ENCODE measurements at regions not wholly inside any gene's neighbourhood (a gene's known extent, or its start where the extent isn't known, plus 50 kb on each side); places are given as distances from the start of the nearest gene placed in this dataset.
"Not testable (repeated sequence)": the region's sequence is repeated elsewhere in the genome, so short reads cannot be mapped to it uniquely, and the experiment has no call there.

GRCh38 chr17:22171631-22172030 lies 479.3 kb downstream of the KCNJ18 start:
- Histone ChIP-seq H3K4me1 (no peaks in the 10 kb centered on the region), H3K9me3 (no peaks in the 10 kb centered on the region), H3K36me3 (no peaks in the 10 kb centered on the region), H3K4me3 (ENCODE audit: low read depth, low read length) (no peak overlapping the region), H3K27me3 (no peaks in the 10 kb centered on the region)
- DNase-seq: no peak
- TF ChIP-seq, protein P1, sequence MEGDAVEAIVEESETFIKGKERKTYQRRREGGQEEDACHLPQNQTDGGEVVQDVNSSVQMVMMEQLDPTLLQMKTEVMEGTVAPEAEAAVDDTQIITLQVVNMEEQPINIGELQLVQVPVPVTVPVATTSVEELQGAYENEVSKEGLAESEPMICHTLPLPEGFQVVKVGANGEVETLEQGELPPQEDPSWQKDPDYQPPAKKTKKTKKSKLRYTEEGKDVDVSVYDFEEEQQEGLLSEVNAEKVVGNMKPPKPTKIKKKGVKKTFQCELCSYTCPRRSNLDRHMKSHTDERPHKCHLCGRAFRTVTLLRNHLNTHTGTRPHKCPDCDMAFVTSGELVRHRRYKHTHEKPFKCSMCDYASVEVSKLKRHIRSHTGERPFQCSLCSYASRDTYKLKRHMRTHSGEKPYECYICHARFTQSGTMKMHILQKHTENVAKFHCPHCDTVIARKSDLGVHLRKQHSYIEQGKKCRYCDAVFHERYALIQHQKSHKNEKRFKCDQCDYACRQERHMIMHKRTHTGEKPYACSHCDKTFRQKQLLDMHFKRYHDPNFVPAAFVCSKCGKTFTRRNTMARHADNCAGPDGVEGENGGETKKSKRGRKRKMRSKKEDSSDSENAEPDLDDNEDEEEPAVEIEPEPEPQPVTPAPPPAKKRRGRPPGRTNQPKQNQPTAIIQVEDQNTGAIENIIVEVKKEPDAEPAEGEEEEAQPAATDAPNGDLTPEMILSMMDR (IDR thresholded peaks at IDR 0.05; ENCODE audit: low read depth, low read length): no peak

- no peak for DNase-seq
- H3K9me3 ChIP-seq: no peaks in the 10 kb centered on the region
- TF ChIP-seq, protein P1 (IDR thresholded peaks at IDR 0.05; ENCODE audit: low read depth, low read length): no peak
- H3K4me1 ChIP-seq: no peaks in the 10 kb centered on the region
- H3K36me3 ChIP-seq: no peaks in the 10 kb centered on the region
- no peaks in the 10 kb centered on the region for H3K27me3 ChIP-seq
- H3K4me3 ChIP-seq (ENCODE audit: low read depth, low read length): no peak overlapping the region
These were observed 500.8 kb downstream of the KCNJ18 start for GRCh38 chr17:22193113-22193512.

DNA sequence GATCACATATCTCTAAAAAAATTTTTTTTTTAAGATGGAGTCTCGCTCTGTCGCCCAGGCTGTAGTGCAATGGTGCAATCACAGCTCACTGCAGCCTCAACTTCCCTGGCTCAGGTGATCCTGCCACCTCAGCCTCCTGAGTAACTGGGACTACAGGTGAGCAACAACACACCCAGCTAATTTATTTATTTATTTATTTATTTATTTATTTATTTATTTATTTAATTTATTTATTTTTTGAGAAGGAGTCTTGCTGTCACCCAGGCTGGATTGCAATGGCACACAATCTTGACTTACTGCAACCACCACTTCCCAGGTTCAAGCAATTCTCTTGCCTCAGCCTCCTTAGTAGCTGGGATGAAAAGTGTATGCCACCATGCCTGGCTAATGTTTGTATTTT lies 507.9 kb downstream of the KCNJ18 start:
- not testable (repeated sequence) for H3K36me3 ChIP-seq; H3K4me1 ChIP-seq; H3K9me3 ChIP-seq; H3K4me3 ChIP-seq (ENCODE audit: low read depth, low read length); DNase-seq; H3K27me3 ChIP-seq

DNA sequence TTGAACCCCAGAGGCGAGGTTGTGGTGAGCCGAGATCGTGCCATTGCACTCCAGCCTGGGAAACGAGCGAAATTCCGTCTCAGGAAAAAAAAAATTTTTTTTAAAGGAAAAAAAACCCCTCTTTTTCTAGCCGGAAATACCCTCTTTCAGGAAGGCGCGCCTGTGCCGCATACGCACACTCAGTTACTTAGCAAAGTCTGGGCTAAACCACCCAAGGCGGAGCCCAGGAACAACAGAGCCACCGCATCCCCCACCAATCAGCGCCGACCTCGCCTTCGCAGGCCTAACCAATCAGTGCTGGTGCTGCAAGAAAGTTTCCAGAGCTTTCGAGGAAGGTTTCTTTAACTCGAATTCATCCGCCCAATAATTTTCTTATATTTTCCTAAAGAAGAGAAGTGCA lies 510.4 kb downstream of the KCNJ18 start:
- no peaks in the 10 kb centered on the region for H3K9me3 ChIP-seq
- TF ChIP-seq, protein P1 (IDR thresholded peaks at IDR 0.05; ENCODE audit: low read depth, low read length): no peak

GRCh38 chr17:22203208-22203715 lies 510.9 kb downstream of the KCNJ18 start:
- DNase-seq: no peak
- no peaks in the 10 kb centered on the region for H3K9me3 ChIP-seq
- TF ChIP-seq, protein P1 (IDR thresholded peaks at IDR 0.05; ENCODE audit: low read depth, low read length): no peak
- H3K4me1 ChIP-seq: no peaks in the 10 kb centered on the region
- H3K27me3 ChIP-seq: no peaks in the 10 kb centered on the region
- no peaks in the 10 kb centered on the region for H3K36me3 ChIP-seq
- H3K4me3 ChIP-seq (ENCODE audit: low read depth, low read length): no peak overlapping the region

More for the DNA sequence above, 510.4 kb downstream of the KCNJ18 start:
- no peaks in the 10 kb centered on the region for H3K27me3 ChIP-seq
- no peaks in the 10 kb centered on the region for H3K36me3 ChIP-seq
- no peaks in the 10 kb centered on the region for H3K4me1 ChIP-seq
- H3K4me3 ChIP-seq (ENCODE audit: low read depth, low read length): no peak overlapping the region
- DNase-seq: no peak

GRCh38 chr17:22204076-22204475 lies 511.8 kb downstream of the KCNJ18 start:
- not testable (repeated sequence) for H3K27me3 ChIP-seq; H3K36me3 ChIP-seq; H3K4me1 ChIP-seq; H3K9me3 ChIP-seq; DNase-seq; H3K4me3 ChIP-seq (ENCODE audit: low read depth, low read length)

GRCh38 chr17:22210212-22210611 lies 517.9 kb downstream of the KCNJ18 start:
- not testable (repeated sequence) for H3K36me3 ChIP-seq; DNase-seq; H3K9me3 ChIP-seq; H3K27me3 ChIP-seq; H3K4me3 ChIP-seq (ENCODE audit: low read depth, low read length); H3K4me1 ChIP-seq

- H3K36me3 ChIP-seq; H3K4me3 ChIP-seq (ENCODE audit: low read depth, low read length); H3K4me1 ChIP-seq; H3K27me3 ChIP-seq; DNase-seq; H3K9me3 ChIP-seq: not testable (repeated sequence)
These were observed 520.8 kb downstream of the KCNJ18 start for GRCh38 chr17:22213169-22213568.

Data from BE2C (cell line).